Smooth muscle cell (in vitro differentiated cells): ENCODE measurements at regions not wholly inside any gene's neighbourhood (a gene's known extent, or its start where the extent isn't known, plus 50 kb on each side); places are given as distances from the start of the nearest gene placed in this dataset.

Source experiments
- DNase-seq: peaks from one replicate; lab custom pipeline; 2025; ENCODE audit not compliant: unreplicated experiment; lab: John Stamatoyannopoulos, UW
- H2AFZ ChIP-seq: fragments of 200-600 bp; sonication (generic); 2 replicates; pipeline ENCODE4 v1.6.0; 2016; ENCODE audit warnings: antibody characterized with exemption, low read depth, mild to moderate bottlenecking
- H3F3A ChIP-seq: fragments of 200-600 bp; sonication (generic); 2 replicates; pipeline ENCODE4 v1.6.0; 2017; ENCODE audit warnings: antibody characterized with exemption, low read depth
- H3K27ac ChIP-seq: fragments of 200-600 bp; sonication (generic); 2 replicates; pipeline ENCODE4 v1.5.1; 2016; ENCODE audit warnings: low read depth, mild to moderate bottlenecking
- H3K27me3 ChIP-seq: fragments of 200-600 bp; sonication (generic); 2 replicates; pipeline ENCODE4 v1.6.1; 2016; ENCODE audit warnings: low read depth, mild to moderate bottlenecking
- H3K36me3 ChIP-seq: fragments of 200-600 bp; sonication (generic); 2 replicates; pipeline ENCODE4 v1.5.1; 2016; ENCODE audit warnings: low read depth
- H3K4me1 ChIP-seq: fragments of 200-600 bp; sonication (generic); 2 replicates; pipeline ENCODE4 v1.5.1; 2016; ENCODE audit warnings: low read depth
- H3K4me2 ChIP-seq: fragments of 200-600 bp; sonication (generic); 2 replicates; pipeline ENCODE4 v1.6.0; 2016; ENCODE audit warnings: mild to moderate bottlenecking
- H3K4me3 ChIP-seq: fragments of 200-600 bp; sonication (generic); 2 replicates; pipeline ENCODE4 v1.5.1; 2016; ENCODE audit warnings: mild to moderate bottlenecking
- H3K79me2 ChIP-seq: fragments of 200-600 bp; sonication (generic); 2 replicates; pipeline ENCODE4 v1.6.0; 2016; ENCODE audit warnings: low read depth, mild to moderate bottlenecking
- H3K9ac ChIP-seq: fragments of 200-600 bp; sonication (generic); 2 replicates; pipeline ENCODE4 v1.6.0; 2016; ENCODE audit warnings: low read depth
- H3K9me3 ChIP-seq: fragments of 200-600 bp; sonication (generic); replicated peaks from 2 replicates; pipeline ENCODE4 v1.5.1; 2016; ENCODE audit warnings: low read depth
- H4K20me1 ChIP-seq: fragments of 200-600 bp; sonication (generic); 2 replicates; pipeline ENCODE4 v1.6.0; 2016; ENCODE audit warnings: low read depth
- WGBS: methylation state at CpG from one replicate; pipeline ENCODE4 v1.1.7; 2016; ENCODE audit warnings: low lambda C conversion rate; 5-methylcytosine and 5-hydroxymethylcytosine counted together
- TF ChIP-seq, protein P1 (sequence below): fragments of 200-600 bp; sonication (generic); IDR thresholded peaks from 2 replicates; pipeline ENCODE4 v1.5.1; 2017; ENCODE audit warnings: borderline replicate concordance, mild to moderate bottlenecking, antibody characterized with exemption; ENCODE audit not compliant: insufficient read depth, poor library complexity, severe bottlenecking

DNA sequence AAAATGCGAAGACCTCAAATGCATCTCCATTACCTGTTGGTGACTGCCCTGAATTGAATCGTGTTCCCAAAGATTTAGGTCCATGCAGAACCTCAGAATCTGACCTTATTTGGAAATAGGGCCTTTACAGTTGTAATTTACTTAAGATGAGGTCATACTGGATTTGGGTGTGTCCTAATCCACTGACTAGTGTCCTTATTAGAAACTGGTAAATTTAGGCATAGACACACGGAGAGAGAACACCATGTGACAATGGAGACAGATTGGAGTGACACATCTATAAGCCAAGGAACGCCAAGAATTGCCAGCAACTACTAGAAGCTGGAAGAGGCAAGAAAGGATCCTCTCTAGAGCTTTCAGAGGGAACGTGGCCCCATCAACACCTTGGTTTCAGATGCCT is 203.1 kb downstream of the SMAD2 start:
- WGBS, result 89% methylated on average over 5 of the region's 5 CpGs
- Histone ChIP-seq H3K36me3 (no peaks in the 10 kb centered on the region), H3K4me3 (no peak overlapping the region), H2AFZ (no peak overlapping the region), H3K4me1 (no peaks in the 10 kb centered on the region), H3K27me3 (no peaks in the 10 kb centered on the region), H3K9ac (no peak overlapping the region), H3F3A (no peaks in the 10 kb centered on the region), H3K79me2 (no peaks in the 10 kb centered on the region), H3K4me2 (no peak overlapping the region), H3K9me3 (no peaks in the 10 kb centered on the region), H4K20me1 (no peaks in the 10 kb centered on the region), H3K27ac (no peak overlapping the region)
- DNase-seq, result no peak
- TF ChIP-seq, protein P1, sequence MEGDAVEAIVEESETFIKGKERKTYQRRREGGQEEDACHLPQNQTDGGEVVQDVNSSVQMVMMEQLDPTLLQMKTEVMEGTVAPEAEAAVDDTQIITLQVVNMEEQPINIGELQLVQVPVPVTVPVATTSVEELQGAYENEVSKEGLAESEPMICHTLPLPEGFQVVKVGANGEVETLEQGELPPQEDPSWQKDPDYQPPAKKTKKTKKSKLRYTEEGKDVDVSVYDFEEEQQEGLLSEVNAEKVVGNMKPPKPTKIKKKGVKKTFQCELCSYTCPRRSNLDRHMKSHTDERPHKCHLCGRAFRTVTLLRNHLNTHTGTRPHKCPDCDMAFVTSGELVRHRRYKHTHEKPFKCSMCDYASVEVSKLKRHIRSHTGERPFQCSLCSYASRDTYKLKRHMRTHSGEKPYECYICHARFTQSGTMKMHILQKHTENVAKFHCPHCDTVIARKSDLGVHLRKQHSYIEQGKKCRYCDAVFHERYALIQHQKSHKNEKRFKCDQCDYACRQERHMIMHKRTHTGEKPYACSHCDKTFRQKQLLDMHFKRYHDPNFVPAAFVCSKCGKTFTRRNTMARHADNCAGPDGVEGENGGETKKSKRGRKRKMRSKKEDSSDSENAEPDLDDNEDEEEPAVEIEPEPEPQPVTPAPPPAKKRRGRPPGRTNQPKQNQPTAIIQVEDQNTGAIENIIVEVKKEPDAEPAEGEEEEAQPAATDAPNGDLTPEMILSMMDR, result no peak

DNA sequence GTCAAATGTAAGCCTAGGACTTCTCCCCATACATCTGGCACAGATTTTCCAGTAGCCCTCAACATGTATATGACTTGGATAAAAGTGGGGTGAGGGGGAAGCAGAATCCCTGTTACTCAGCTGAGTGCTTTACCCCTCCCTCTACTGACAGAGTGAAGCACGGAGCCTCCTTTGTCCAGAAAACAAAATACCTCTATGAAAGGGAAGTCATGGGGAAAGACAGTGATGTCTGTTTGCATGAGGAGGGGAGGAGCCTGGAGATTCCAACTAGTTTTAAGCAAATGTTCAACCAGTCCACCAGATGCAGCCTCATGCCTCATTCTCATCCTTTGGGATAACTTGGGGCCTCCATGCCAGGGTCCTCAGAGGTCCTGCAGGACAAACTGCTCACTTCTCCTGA is 203.9 kb downstream of the SMAD2 start:
- 77% methylated on average over 1 of the region's 1 CpG for WGBS

DNA sequence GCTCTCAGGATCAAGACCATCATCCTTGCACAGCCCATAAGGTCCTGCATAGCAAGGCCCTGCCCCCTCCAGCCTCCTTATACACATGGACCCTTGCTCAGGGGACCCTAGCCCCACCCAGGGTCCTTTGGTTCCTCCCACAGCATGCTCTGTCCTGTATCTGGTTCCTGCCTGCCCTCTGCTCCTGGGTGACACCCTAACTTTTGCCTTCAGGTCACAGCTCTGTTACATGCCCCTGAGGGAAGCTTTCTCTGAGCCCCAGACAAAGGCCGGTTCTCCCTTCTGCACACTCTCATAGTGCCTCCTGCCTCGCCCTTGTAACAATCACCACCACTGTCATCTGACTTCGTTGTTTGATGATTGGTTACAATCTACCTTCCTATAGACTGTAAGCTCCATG is 204.8 kb downstream of the SMAD2 start:
- Histone ChIP-seq H2AFZ (no peak overlapping the region), H3K79me2 (no peaks in the 10 kb centered on the region), H3K27me3 (no peaks in the 10 kb centered on the region), H3K27ac (no peak overlapping the region), H3K9me3 (no peaks in the 10 kb centered on the region), H3K4me1 (no peaks in the 10 kb centered on the region), H3K9ac (no peak overlapping the region), H3K4me3 (no peak overlapping the region), H3K36me3 (no peaks in the 10 kb centered on the region), H3K4me2 (no peak overlapping the region), H4K20me1 (no peaks in the 10 kb centered on the region), H3F3A (no peaks in the 10 kb centered on the region)
- TF ChIP-seq, protein P1, result no peak
- DNase-seq, result no peak
- WGBS, result 88% methylated on average over 3 of the region's 3 CpGs

More for the DNA sequence above, 203.9 kb downstream of the SMAD2 start:
- no peaks in the 10 kb centered on the region for H4K20me1 ChIP-seq
- no peaks in the 10 kb centered on the region for H3K9me3 ChIP-seq
- H3K79me2 ChIP-seq, result no peaks in the 10 kb centered on the region
- no peak overlapping the region for H3K4me2 ChIP-seq
- TF ChIP-seq, protein P1, result no peak
- DNase-seq, result no peak
- H3K27me3 ChIP-seq, result no peaks in the 10 kb centered on the region
- H3K36me3 ChIP-seq, result no peaks in the 10 kb centered on the region
- H3F3A ChIP-seq, result no peaks in the 10 kb centered on the region
- no peak overlapping the region for H3K4me3 ChIP-seq
- H3K27ac ChIP-seq, result no peak overlapping the region
- no peak overlapping the region for H3K9ac ChIP-seq
- H2AFZ ChIP-seq, result no peak overlapping the region
- H3K4me1 ChIP-seq, result no peaks in the 10 kb centered on the region

DNA sequence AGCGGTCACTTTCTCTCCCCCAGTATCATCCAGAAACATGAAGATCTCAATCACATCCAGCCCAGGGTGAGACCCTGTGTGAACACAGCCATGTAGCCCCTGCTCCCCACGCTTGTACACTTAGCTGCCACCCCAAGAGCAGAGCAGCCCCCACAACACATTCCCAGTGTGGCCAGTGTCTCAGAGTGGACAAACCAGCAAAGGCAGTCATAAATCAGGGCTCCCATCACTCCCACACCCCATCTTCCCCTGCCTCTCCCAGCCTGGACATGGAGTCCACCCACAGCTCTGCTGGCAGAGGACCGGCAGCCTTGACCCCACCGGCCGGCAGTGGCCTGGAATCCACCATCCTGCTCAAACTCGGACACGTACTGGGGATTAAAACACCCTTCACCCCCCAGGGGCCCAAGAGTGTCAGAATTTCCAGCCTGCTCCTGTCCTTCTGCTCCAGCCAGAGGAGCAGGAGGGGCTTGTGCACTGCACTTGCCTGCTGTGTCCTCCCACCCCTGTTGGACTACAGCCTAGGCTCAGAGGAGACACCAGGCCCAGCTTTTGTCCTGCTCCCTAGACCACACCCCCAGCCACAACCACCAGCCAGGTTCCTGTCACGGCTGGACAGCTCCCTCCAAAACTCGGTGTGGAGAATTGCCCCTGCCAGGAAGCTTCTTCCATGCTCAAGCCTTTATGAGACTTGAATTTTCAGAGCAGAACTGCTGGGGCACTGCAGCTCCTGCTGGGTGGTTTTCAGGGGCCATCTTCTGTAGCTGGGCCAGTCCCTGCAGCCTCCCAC is 206.1 kb downstream of the SMAD2 start:
- Histone ChIP-seq H3K4me2 (no peak overlapping the region), H3K4me3 (no peak overlapping the region), H3K36me3 (no peaks in the 10 kb centered on the region), H3K9me3 (no peaks in the 10 kb centered on the region), H2AFZ (no peak overlapping the region), H3K27ac (no peak overlapping the region), H3K27me3 (no peaks in the 10 kb centered on the region), H3K79me2 (no peaks in the 10 kb centered on the region), H3F3A (no peaks in the 10 kb centered on the region), H3K4me1 (no peaks in the 10 kb centered on the region), H4K20me1 (no peaks in the 10 kb centered on the region), H3K9ac (no peak overlapping the region)
- WGBS, result 68% methylated on average over 9 of the region's 9 CpGs
- TF ChIP-seq, protein P1, result no peak
- DNase-seq, result no peak
